HFFc6 (cell line): ENCODE measurements at regions not wholly inside any gene's neighbourhood (a gene's known extent, or its start where the extent isn't known, plus 50 kb on each side); places are given as distances from the start of the nearest gene placed in this dataset.

ENCODE experiments used
- DNase-seq: peaks from one replicate; pipeline ENCODE4 v3.0.0-alpha.2; 2018
- H3K27ac Mint-ChIP-seq: 2 replicates; pipeline ENCODE4 v1.8.0; 2020; ENCODE audit warnings: mild to moderate bottlenecking, mixed read lengths
- H3K27me3 Mint-ChIP-seq: 2 replicates; pipeline ENCODE4 v1.8.0; 2021; ENCODE audit warnings: mild to moderate bottlenecking, moderate library complexity, mixed read lengths; ENCODE audit not compliant: insufficient read depth
- H3K36me3 Mint-ChIP-seq: 2 replicates; pipeline ENCODE4 v1.8.0; 2021; ENCODE audit warnings: low read depth, mixed read lengths
- H3K4me1 Mint-ChIP-seq: 2 replicates; pipeline ENCODE4 v1.8.0; 2020; ENCODE audit warnings: low read depth, mixed read lengths
- H3K4me3 Mint-ChIP-seq: 2 replicates; pipeline ENCODE4 v1.8.0; 2020; ENCODE audit warnings: mild to moderate bottlenecking, moderate library complexity, mixed read lengths
- H3K9me3 Mint-ChIP-seq: 2 replicates; pipeline ENCODE4 v1.8.0; 2020; ENCODE audit warnings: mild to moderate bottlenecking, mixed read lengths
- TF ChIP-seq, protein P1 (sequence below): fragments of 200-600 bp; sonication (generic); IDR thresholded peaks from 2 replicates; pipeline ENCODE4 v1.5.0; 2021; ENCODE audit warnings: antibody characterized with exemption, mild to moderate bottlenecking

DNA sequence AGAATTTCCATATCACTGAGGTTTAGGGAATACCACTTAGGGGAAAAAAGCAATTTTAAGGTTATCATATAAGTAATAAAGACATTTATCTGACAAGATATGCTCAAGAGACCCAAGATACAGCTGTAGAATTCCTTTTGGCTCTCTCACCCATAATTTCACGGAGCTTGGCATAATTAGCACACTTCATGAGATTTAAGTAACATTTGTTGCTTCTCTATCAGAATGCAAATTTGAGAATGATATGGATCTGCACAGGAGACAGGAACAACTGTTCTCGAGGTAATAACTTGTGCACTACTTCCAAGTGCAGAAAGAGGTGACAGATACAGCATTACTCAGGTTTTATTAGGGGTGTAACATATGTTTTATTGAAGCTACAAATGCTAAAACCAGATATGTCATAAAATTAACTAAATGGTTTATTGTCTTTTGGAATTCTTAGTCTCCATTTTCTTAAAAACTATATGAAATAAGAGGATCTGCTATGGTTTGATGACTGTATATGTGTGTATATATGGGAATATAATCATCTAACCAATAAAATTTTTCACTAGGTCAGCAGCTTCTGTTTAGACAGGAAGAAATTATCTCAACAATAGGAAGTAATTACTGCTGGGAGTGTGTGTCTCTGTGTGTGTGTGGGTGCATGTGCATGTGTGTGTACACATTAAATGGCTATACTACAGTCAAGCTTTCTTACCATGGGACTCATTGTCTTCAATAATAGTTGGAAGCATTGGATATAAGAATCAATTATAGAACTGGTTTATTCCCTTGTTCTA lies 401.3 kb downstream of the PCDH17 start:
- no peak overlapping the region for H3K4me3 Mint-ChIP-seq
- no peak overlapping the region for H3K27ac Mint-ChIP-seq
- TF ChIP-seq, protein P1, sequence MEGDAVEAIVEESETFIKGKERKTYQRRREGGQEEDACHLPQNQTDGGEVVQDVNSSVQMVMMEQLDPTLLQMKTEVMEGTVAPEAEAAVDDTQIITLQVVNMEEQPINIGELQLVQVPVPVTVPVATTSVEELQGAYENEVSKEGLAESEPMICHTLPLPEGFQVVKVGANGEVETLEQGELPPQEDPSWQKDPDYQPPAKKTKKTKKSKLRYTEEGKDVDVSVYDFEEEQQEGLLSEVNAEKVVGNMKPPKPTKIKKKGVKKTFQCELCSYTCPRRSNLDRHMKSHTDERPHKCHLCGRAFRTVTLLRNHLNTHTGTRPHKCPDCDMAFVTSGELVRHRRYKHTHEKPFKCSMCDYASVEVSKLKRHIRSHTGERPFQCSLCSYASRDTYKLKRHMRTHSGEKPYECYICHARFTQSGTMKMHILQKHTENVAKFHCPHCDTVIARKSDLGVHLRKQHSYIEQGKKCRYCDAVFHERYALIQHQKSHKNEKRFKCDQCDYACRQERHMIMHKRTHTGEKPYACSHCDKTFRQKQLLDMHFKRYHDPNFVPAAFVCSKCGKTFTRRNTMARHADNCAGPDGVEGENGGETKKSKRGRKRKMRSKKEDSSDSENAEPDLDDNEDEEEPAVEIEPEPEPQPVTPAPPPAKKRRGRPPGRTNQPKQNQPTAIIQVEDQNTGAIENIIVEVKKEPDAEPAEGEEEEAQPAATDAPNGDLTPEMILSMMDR: no peak
- H3K27me3 Mint-ChIP-seq: no peaks in the 10 kb centered on the region
- H3K4me1 Mint-ChIP-seq: no peaks in the 10 kb centered on the region
- DNase-seq: no peak
- H3K36me3 Mint-ChIP-seq: no peaks in the 10 kb centered on the region
- H3K9me3 Mint-ChIP-seq: peaks cover 19% of the 10 kb centered on the region; the same call in 1 of the 2 replicates

DNA sequence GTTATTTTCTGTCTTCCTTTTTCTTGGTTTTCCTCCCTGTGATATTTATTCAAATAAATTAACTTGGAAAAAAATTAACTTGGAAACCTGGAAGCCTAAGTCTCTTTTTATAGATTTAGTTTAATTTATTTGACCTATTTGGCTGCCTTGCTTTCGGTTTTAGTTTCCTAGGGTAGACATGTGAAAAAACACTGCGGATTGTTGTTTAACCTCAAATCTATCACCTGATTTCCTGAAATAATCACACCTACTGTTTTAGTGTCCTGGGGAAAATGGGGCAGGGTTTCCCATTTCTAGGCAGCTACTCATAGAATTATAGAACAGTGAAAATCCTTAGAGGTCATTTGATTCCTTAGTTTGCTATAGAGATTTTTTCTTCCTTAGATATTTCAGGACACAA lies 412.4 kb downstream of the PCDH17 start:
- Mint-ChIP-seq H3K4me3 (no peak overlapping the region), H3K4me1 (no peaks in the 10 kb centered on the region), H3K27me3 (no peaks in the 10 kb centered on the region), H3K36me3 (no peaks in the 10 kb centered on the region), H3K9me3 (peaks cover 17% of the 10 kb centered on the region), H3K27ac (no peak overlapping the region)
- TF ChIP-seq, protein P1: no peak
- DNase-seq: no peak

DNA sequence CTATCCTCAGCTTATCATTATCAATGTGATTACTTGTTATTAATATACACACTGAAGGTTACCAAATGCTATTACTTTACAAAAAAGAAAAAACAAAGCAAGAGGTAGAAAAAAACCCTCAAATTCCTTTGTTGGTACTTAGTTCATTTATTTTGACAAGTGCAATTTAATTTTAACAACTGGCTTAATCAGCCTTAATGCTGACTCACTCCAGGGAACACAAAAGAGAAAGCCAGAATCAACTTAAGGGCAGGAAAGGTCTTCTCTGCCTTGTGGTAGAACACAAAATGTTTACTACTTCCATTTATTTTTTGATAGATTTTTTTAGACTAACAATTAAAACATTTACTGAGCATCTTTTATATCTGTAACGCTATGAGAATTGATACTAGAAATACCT lies 417.1 kb downstream of the PCDH17 start:
- H3K27me3 Mint-ChIP-seq: no peaks in the 10 kb centered on the region; the same call in 1 of the 2 replicates
- H3K36me3 Mint-ChIP-seq: no peaks in the 10 kb centered on the region; the same call in 1 of the 2 replicates
- peaks cover 38% of the 10 kb centered on the region for H3K9me3 Mint-ChIP-seq
- DNase-seq: no peak
- TF ChIP-seq, protein P1: no peak
- no peak overlapping the region for H3K4me3 Mint-ChIP-seq
- no peaks in the 10 kb centered on the region for H3K4me1 Mint-ChIP-seq
- no peak overlapping the region for H3K27ac Mint-ChIP-seq

DNA sequence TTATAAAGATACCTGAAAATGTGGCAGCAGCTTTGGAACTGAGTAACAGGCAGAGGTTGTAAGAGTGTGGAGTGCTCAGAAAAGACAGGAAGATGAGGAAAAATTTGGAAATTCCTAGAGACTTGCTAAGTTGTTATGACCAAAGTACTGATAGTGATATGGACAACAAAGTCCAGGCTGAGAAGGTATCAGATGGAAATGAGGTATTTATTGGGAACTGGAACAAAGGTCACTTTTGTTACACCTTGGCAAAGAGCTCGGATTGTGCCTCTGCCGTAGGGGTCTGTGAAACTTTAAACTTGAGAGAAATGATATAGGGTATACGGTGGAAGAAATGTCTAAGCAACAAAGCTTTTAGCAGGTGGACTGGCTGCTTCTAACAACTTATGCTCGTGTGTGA lies 419.9 kb downstream of the PCDH17 start:
- no peak for DNase-seq
- no peaks in the 10 kb centered on the region; the same call in 1 of the 2 replicates for H3K27me3 Mint-ChIP-seq
- H3K36me3 Mint-ChIP-seq: no peaks in the 10 kb centered on the region; the same call in 1 of the 2 replicates
- TF ChIP-seq, protein P1: no peak
- peaks cover 34% of the 10 kb centered on the region for H3K9me3 Mint-ChIP-seq
- no peak overlapping the region for H3K27ac Mint-ChIP-seq
- no peak overlapping the region for H3K4me3 Mint-ChIP-seq
- no peaks in the 10 kb centered on the region for H3K4me1 Mint-ChIP-seq

DNA sequence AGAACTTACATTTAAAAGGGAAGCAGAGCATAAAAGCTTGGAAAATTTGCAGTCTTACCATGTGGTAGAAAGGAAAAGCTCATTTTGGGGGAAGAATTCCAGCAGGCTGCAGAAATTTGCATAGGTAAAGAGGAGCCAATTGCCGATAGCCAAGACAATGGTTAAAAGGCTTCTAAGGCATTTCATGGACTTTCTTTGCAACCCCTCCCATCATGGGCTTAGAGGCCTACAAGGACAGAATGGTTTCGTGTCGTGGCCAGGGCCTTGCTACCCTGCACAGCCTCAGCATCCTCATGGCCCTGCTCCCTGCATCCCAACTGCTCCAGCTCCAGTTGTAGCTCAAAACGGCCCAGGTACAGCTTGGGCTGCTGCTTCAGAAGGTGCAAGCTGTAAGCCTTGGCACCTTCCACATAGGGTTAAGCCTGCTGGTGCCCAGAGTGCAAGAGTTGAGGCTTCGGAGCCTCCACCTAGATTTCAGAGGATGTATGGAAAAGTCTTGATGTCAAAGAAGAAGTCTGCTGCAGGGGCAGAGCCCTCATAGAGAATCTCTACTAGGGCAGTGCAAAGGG lies 420.3 kb downstream of the PCDH17 start:
- TF ChIP-seq, protein P1: no peak
- H3K27ac Mint-ChIP-seq: no peak overlapping the region
- no peak for DNase-seq
- H3K4me3 Mint-ChIP-seq: no peak overlapping the region
- no peaks in the 10 kb centered on the region; the same call in 1 of the 2 replicates for H3K27me3 Mint-ChIP-seq
- peaks cover 33% of the 10 kb centered on the region for H3K9me3 Mint-ChIP-seq
- no peaks in the 10 kb centered on the region for H3K4me1 Mint-ChIP-seq
- no peaks in the 10 kb centered on the region; the same call in 1 of the 2 replicates for H3K36me3 Mint-ChIP-seq
